Motor neuron (in vitro differentiated cells): ENCODE measurements at regions not wholly inside any gene's neighbourhood (a gene's known extent, or its start where the extent isn't known, plus 50 kb on each side); places are given as distances from the start of the nearest gene placed in this dataset.

Experiments
- ATAC-seq, 8 experiments: fragments of 200-7000 bp; cut with Tn5 transposase; replicated peaks in 6 of 8; 2 replicates each; pipeline ENCODE4 v1.8.0; 2021; ENCODE audit warnings: mild to moderate bottlenecking in 8 of 8, moderate library complexity in 8 of 8
- H3K27ac ChIP-seq, 2 donors: fragments of 250-450 bp; sonication (Bioruptor Pico); 2 replicates each; pipeline ENCODE4 v1.9.0; 2021; ENCODE audit warnings: antibody characterized with exemption in 2 of 2, mild to moderate bottlenecking in 2 of 2, moderate library complexity in 1 of 2
- H3K4me1 ChIP-seq, 2 donors: fragments of 250-450 bp; sonication (Bioruptor Pico); replicated peaks in 1 of 2; 2 replicates each; pipeline ENCODE4 v1.6.1; 2021; ENCODE audit warnings: antibody characterized with exemption in 2 of 2, mild to moderate bottlenecking in 2 of 2, moderate library complexity in 1 of 2
- H3K4me3 ChIP-seq, 5 donors: fragments of 250-450 bp; sonication (Bioruptor Pico); 2 replicates each; pipeline ENCODE4 v1.9.0; 2021; ENCODE audit warnings: antibody characterized with exemption in 5 of 5, mild to moderate bottlenecking in 5 of 5, moderate library complexity in 4 of 5
- WGBS, 10 experiments: fragments of 450-650 bp; shearing (Covaris generic); methylation state at CpG; one replicate each; pipeline ENCODE4 v1.0.0; 2022; 5-methylcytosine and 5-hydroxymethylcytosine counted together
- in situ Hi-C, 9 experiments: fragments of 400-800 bp; cut with MboI; loops; one replicate each; pipeline ENCODE4 v1.15.0; 2021; ENCODE audit warnings: low sequenced_read_pairs in 9 of 9, low pct_unique_long_range_greater_than_20kb in 2 of 9; ENCODE audit not compliant: unreplicated experiment in 9 of 9

DNA sequence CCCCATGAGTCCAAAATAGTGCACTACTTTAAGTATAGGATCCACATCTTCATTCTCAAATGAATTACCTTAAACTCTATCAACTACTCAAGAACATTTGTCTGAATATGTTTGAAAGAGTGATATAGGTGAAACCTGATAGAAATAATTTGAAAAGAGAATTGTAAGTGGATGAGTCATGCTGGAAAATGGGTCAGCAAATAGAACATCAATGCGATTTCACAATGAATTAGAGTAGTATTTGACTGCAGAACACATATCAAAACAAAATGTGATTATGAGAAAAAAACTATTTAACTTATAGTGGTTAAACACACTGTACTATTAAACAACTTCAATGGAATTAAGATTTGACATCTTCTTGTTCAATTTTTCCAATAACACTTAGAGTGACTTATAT is 300.6 kb upstream of the KLHL1 start:
- Histone ChIP-seq H3K27ac (no peak overlapping the region), H3K4me1 (peaks cover 0 to 5% of the 10 kb centered on the region in 2 donors), H3K4me3 (no peak overlapping the region)
- in situ Hi-C loops = no loop called here
- 0 to 100% (median 87%) methylated on average over 1 of the region's 1 CpG for WGBS, 10 experiments
- ATAC-seq = no peak

DNA sequence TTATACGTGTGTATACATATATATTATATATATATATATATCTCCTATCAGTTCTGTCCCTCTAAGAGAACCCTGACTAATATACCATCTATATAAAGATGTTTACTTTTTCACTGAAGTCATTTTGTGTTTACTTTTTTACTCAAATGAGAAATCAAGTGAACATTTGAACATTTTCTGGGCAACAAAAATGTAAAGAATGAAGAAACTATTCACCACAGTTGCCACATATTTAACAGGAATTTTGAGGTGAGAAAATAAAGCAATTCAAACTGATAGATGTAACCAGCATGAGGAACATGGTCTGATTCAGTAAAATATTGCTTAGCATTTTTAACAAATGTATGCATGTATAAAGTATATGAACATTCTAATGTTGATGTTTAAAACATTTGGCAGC is 299.2 kb upstream of the KLHL1 start:
- H3K27ac ChIP-seq = no peak overlapping the region
- no peak overlapping the region for H3K4me3 ChIP-seq
- in situ Hi-C loops = no loop called here
- H3K4me1 ChIP-seq = peaks cover 0 to 5% of the 10 kb centered on the region in 2 donors
- no peak for ATAC-seq
- WGBS, 10 experiments = 0 to 100% (median 60%) methylated on average over 1 of the region's 1 CpG; no CpG with 5 or more reads in 5 of the 10 experiments

DNA sequence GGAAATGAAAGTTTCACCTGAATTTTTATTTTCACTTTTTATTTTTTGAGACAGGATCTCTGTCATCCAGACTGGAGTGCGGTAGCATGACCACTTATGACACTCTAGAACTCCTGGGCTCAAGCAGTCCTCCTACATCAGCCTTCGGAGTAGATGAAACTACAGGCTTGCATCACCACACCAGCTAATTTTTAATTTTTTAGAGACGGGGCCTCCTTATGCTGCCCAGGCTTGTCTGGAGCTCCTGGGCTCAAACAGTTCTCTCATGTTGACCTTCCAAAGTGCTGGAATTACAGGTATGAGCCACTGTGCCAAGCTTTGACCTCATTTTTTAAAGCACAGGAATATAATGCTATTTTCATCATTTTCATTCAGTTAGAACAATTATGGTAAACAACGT is 297.0 kb upstream of the KLHL1 start:
- in situ Hi-C loops = no loop called here
- no peak for ATAC-seq
- WGBS, 10 experiments = 5 to 100% (median 70%) methylated on average over 1 to 4 of the region's 4 CpGs; no CpG with 5 or more reads in 1 of the 10 experiments

DNA sequence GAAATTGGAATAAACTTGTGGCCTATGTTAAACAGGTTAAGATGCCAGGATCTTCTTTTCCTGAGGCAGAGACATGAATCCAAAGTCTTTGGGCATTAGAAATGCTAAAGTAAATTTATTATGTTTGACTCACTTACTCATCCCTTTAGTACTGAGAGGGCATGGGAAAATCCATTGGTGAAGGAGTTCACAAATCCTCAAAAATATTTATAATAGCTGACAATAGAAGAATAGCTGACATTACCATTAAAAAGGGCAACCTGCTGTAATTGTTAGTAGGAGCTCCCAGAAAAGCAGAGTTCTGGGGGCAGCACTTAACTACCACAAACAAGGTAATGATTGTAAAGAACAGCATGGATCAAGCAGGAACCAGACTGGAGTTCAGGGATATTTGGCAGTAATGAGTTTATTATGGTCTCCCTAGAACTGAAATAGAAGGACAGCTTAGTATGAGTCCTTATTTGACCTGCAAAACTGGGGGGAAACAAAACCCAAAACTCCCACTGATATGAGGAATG is 285.8 kb upstream of the KLHL1 start:
- H3K4me1 ChIP-seq = no peaks in the 10 kb centered on the region
- in situ Hi-C loops = no loop called here
- no peak overlapping the region for H3K4me3 ChIP-seq
- ATAC-seq = peak in 1 of 8 experiments; percentile 79
- H3K27ac ChIP-seq = no peak overlapping the region

More for the DNA sequence above, 297.0 kb upstream of the KLHL1 start:
- H3K27ac ChIP-seq = no peak overlapping the region
- peaks cover 0 to 5% of the 10 kb centered on the region in 2 donors for H3K4me1 ChIP-seq
- H3K4me3 ChIP-seq = no peak overlapping the region

DNA sequence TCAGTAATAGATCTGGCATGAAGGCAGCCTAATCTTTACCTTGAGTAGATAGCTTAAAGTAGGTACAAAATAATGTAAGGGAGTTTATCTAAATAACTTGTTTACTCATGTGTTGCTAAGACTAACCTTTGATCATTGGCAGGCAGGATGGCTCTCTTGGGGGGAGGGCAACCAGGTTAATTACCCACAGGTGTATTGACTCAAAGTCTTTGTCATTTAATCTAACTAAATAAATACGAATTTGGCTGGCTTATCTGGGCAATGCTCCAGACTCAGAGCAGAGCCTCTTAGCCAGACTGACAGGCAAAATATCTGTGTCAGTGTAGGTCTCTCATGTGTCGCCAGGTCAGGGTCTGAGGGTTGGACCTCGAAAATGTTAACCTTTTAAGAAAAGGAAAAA is 283.4 kb upstream of the KLHL1 start:
- H3K27ac ChIP-seq = no peak overlapping the region
- H3K4me3 ChIP-seq = no peak overlapping the region
- H3K4me1 ChIP-seq = no peaks in the 10 kb centered on the region
- peak in 1 of 8 experiments; percentile 19 for ATAC-seq
- in situ Hi-C loops = no loop called here
- 0 to 71% (median 40%) methylated on average over 1 to 3 of the region's 3 CpGs; no CpG with 5 or more reads in 2 of the 10 experiments for WGBS, 10 experiments

DNA sequence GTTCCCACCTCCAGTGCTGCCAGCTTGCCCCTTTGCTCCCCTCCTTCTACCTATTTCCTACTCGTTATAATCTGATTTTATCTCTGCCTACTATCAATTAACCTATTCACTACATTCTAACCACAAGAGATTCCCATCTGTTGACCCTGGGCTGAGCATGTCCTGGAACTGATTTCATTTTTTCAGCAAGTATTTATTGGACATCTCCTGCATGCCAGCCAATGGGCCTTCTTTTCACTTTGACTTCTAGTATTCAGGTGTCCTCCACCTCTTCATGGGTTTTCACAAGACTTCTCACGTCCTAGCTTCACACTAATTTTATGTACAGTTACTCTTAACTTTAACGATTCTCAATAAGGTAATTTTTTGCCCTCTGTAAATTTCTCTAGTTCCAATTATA is 282.7 kb upstream of the KLHL1 start:
- no peak for ATAC-seq
- H3K27ac ChIP-seq = no peak overlapping the region
- in situ Hi-C loops = no loop called here
- no peak overlapping the region for H3K4me3 ChIP-seq
- H3K4me1 ChIP-seq = no peaks in the 10 kb centered on the region
- 0 to 100% (median 86%) methylated on average over 1 to 3 of the region's 3 CpGs for WGBS, 10 experiments

DNA sequence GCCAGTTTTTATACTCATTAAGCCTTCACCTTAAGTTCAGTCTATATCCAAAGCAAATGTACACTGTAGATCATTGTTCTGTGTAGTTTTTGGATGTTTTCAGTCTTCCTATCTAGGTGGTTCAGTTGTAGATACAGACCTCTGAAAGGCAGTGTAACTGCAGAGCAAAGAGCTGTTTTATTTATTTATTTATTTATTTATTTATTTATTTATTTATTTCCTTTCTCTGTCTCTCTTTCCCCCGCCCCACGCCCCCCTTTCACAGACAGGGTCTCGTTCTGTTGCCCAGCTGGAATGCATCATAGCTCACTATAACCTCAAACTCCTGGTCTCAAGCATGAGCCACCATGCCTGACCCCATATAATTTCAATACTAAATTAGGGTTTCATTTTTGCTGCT is 281.8 kb upstream of the KLHL1 start:
- in situ Hi-C loops = no loop called here

DNA sequence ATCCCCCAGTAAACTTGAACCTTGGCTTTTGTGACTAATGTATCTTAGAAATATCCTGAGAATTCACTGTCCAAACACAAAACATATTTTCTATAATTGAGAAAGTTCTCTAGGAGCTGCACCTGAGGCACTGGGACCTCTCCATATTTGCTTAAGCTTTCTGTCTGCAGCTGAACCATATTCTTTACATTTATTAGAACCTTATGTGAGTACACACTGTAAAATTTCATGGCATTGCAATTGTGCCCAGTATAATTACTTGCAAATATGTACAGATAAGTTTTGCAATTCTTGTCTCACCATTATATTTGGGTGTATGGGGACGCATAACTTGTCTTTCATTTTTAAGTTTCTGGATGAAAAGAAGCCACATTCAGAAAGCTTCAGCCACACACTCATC is 280.7 kb upstream of the KLHL1 start:
- Histone ChIP-seq H3K4me1 (no peaks in the 10 kb centered on the region), H3K4me3 (no peak overlapping the region), H3K27ac (no peak overlapping the region)
- in situ Hi-C loops = no loop called here
- WGBS, 10 experiments = 18 to 43% (median 33%) methylated on average over 1 of the region's 1 CpG; no CpG with 5 or more reads in 6 of the 10 experiments
- ATAC-seq = peak in 1 of 8 experiments; percentile 85

More for the DNA sequence above, 281.8 kb upstream of the KLHL1 start:
- Histone ChIP-seq H3K4me1 (no peaks in the 10 kb centered on the region), H3K4me3 (no peak overlapping the region), H3K27ac (no peak overlapping the region)
- no peak for ATAC-seq
- 0 to 92% (median 66%) methylated on average over 3 of the region's 3 CpGs; no CpG with 5 or more reads in 3 of the 10 experiments for WGBS, 10 experiments

DNA sequence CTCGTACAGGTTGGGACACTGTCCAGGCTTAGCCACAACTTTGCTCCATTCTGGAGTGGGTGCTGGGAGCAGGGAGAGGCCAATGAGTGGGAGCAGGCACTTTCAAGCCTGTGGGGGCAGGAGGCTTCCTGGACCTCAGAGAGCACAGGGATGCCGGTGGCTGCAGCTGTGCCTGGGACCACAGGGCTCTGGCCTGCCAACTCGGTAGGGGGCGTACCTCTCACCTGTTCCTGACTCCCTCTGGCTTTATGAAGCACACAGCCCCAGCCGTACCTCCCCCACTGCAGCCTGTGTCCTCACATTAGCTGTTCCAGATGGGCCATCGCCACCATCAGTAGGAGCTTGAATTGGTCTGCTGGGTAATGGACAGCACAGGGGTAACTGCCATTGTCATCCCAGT is 278.7 kb upstream of the KLHL1 start:
- in situ Hi-C loops = no loop called here
- 0 to 100% (median 65%) methylated on average over 1 to 4 of the region's 6 CpGs; no CpG with 5 or more reads in 4 of the 10 experiments for WGBS, 10 experiments
- Histone ChIP-seq H3K4me1 (no peaks in the 10 kb centered on the region), H3K27ac (no peak overlapping the region), H3K4me3 (no peak overlapping the region)
- ATAC-seq = no peak

DNA sequence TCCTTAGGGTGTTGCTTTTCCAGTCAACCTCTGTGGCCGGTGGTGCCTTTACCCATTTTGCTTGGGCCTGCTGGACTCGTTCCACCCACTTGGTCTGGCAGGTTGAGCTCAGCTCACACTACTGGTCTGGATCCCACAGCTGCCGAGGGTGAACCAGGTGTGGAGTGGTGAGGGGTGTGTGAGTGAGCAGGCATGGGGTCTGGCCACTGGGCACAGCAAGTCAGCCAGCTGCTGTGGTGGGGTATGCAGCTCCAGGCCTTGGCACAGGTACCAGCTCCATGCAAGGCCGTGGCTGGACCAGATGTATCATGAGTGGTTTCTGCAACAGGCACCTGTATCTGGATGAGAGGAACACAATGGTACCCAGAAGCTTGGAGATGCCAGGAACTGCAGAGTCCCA is 277.6 kb upstream of the KLHL1 start:
- no peak overlapping the region for H3K4me3 ChIP-seq
- 58 to 83% (median 80%) methylated on average over 1 to 2 of the region's 4 CpGs; no CpG with 5 or more reads in 5 of the 10 experiments for WGBS, 10 experiments
- in situ Hi-C loops = no loop called here
- H3K4me1 ChIP-seq = no peaks in the 10 kb centered on the region
- ATAC-seq = no peak
- H3K27ac ChIP-seq = no peak overlapping the region

DNA sequence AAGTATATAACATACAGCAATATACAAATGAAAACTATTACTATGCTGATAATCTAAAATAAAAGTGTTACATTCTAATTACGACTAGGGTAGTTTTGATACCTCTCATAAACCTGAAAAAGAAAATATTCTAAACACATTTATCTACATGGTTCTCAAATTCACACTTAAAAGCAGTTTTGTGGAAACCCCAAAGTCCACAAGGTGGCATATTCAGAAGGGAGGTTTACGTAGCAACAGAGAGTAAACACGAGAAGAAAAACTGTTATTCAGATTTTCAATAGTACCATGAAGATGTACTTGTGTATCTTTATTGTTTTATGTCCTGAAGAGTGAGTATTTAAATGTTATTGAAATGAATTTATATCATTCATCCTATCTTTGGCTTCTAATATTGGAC is 275.9 kb upstream of the KLHL1 start:
- 6 to 100% (median 70%) methylated on average over 1 to 3 of the region's 3 CpGs; no CpG with 5 or more reads in 2 of the 10 experiments for WGBS, 10 experiments

DNA sequence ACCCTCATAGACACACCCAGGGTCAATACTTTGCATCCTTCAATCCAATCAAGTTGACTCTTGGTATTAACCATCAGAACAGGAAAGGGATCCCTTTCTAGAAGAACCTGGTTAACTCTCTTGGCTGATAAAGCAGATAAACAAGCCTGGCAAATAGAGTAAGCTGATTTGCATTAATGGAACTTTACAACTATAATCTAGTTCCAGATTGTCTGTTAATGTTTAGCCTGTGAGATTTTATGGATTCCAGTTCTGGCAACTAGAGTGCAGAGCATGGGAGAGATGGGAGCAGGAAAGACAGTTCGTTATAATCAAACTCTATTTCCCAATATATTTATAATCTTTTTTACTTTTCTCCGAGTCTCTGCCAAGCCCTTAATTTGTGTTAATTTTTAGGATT is 272.6 kb upstream of the KLHL1 start:
- H3K4me1 ChIP-seq = no peaks in the 10 kb centered on the region
- no peak overlapping the region for H3K4me3 ChIP-seq
- no peak for ATAC-seq
- no peak overlapping the region for H3K27ac ChIP-seq
- 0 to 100% (median 80%) methylated on average over 1 to 2 of the region's 2 CpGs for WGBS, 10 experiments
- in situ Hi-C loops = no loop called here

More for the DNA sequence above, 275.9 kb upstream of the KLHL1 start:
- no peak overlapping the region for H3K27ac ChIP-seq
- no peak overlapping the region for H3K4me3 ChIP-seq
- no peaks in the 10 kb centered on the region for H3K4me1 ChIP-seq
- ATAC-seq = no peak
- in situ Hi-C loops = no loop called here

DNA sequence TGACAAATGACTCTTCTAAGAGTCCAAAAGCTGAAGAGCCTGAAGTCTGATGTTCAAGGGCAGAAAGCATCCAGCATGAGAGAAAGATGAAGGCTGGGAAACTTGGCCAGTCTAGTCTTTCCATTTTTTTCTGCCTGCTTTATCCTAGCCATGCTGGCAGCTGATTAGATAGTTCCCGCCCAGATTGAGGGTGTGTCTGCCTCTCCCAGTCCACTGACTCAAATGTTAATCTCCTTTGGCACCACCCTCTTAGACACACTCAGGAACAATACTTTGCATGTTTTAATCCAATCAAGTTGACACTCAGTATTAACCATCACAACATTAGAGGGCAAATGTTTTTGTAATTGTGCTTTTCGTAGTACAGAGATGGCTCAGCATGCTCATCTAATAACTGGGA is 267.5 kb upstream of the KLHL1 start:
- H3K27ac ChIP-seq = no peak overlapping the region
- no peaks in the 10 kb centered on the region for H3K4me1 ChIP-seq
- no peak overlapping the region for H3K4me3 ChIP-seq
- in situ Hi-C loops = no loop called here
- WGBS, 10 experiments = 0 to 100% (median 76%) methylated on average over 1 to 2 of the region's 2 CpGs; no CpG with 5 or more reads in 4 of the 10 experiments
- peak in 1 of 8 experiments; percentile 57 for ATAC-seq

DNA sequence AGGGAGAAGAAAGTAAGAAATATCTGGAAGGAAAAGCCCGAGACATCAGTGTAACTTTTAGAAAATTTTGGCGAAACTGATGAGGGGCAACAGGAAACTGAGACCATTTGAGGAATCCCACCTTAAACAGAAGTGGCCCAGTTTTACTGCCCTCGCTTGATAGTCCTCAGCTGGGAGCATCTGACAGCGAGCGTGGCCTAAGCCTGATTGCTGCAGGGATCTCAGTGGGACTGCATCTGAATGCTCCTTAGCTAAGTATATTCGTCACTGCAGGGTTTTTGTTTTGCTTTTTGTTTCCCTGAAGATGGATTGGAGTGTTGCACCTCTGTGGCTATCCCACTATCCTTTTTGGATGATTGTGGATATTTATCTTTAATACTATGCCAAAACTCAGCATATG is 262.7 kb upstream of the KLHL1 start:
- H3K27ac ChIP-seq = no peak overlapping the region
- H3K4me1 ChIP-seq = no peaks in the 10 kb centered on the region
- no peak for ATAC-seq
- 8 to 88% (median 71%) methylated on average over 1 to 5 of the region's 6 CpGs; no CpG with 5 or more reads in 2 of the 10 experiments for WGBS, 10 experiments
- no peak overlapping the region for H3K4me3 ChIP-seq
- in situ Hi-C loops = no loop called here
